HG03378 (cell line): ENCODE measurements at regions not wholly inside any gene's neighbourhood (a gene's known extent, or its start where the extent isn't known, plus 50 kb on each side); places are given as distances from the start of the nearest gene placed in this dataset.

ENCODE experiments used
- ATAC-seq: cut with Tn5 transposase; IDR thresholded peaks from one replicate; pipeline ENCODE4 v1.9.1; 2021; ENCODE audit warnings: mild to moderate bottlenecking, moderate library complexity; ENCODE audit not compliant: unreplicated experiment

DNA sequence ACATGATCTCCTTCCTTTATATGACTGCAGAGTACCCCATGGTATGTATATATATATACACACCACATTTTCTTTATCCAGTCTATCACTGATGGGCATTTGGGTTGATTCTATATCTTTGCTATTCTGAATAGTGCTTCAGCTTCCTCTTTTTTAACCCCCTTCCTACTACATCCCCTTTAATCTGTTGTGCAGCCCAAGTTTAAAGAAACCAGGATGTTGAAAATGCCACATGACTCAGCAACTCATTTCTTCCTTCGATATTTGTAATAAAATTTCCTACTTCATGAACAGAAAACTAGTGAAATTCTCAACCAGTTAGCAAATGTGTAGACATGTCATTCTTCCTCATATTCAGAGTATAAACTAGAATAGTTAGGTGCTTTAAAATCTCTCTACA, 1245.7 kb upstream of the SORCS1 start:
- no peak for ATAC-seq

DNA sequence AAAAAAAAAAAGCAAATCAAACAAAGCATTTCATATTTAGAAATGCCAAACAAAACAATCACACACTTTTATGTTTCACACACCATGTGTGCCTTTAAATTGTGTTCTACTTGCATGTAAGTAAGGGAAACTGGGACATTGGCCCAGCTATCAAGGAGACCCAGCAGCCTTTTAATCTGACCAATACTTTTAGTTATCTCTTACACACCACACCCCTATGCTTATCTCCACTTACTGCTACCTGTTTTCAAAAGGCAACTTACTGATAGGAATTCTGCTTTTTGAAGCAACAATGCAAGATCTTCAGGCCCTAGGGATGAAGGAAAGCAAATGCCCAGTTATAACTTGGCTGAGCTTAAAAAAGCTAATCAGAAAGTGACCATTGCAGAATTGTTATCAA, 1244.8 kb upstream of the SORCS1 start:
- no peak for ATAC-seq

DNA sequence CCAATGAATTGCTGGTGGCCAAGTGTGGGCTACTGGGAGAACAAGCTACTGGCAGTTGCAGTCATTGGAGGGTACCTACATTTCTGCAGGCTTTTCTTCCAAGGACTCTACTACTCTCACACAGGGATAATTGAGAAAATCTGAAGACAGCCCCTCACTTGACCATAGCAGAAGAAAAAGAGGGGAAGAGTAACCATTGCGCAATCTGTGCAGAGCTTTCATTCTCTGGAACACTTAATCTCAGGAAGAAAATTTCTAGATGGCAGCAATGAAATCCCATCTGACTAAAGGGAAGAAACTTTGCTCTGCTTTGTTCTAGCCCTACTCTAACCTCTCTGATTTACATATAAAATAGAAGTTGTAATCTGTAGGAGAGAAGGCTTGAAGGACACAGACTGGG, 1239.6 kb upstream of the SORCS1 start:
- no peak for ATAC-seq

DNA sequence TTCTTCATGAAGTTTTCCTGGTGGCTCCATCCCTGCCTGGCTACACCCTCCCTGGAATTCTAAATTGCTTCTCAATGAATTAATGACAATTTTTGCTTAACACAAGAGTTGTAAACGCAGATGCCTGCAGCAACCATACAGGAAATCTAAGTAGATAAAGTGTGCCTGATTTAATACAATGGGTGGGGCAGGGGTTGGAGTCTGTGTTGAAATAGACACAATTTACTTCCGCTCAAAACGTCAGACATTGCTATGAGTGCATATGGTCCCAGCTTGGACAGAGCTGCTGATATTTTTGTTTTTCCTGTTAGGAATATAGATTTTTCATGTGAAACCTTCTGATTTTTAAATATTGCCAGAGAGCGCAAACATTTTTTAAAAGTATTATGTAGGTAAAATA, 1235.0 kb upstream of the SORCS1 start:
- ATAC-seq, result no peak

DNA sequence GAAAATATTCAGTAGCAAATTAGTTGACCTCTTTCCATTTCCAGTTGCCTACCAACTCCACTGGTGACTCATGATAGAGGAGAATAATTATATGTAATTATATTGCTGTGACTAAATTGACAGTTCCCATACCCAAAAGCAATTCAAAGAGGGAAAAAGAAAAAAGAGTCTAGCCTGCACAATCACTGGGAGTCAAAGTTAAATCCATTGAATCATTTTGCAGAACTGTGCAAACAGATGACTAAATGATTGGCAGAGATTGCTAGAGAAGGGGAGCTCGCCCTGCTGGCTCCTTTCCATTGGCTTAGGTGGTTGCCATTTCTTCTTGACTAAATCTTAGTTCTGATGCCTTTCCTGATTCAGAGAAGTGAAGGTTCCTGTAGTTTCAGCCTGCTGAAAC, 1228.6 kb upstream of the SORCS1 start:
- no peak for ATAC-seq

DNA sequence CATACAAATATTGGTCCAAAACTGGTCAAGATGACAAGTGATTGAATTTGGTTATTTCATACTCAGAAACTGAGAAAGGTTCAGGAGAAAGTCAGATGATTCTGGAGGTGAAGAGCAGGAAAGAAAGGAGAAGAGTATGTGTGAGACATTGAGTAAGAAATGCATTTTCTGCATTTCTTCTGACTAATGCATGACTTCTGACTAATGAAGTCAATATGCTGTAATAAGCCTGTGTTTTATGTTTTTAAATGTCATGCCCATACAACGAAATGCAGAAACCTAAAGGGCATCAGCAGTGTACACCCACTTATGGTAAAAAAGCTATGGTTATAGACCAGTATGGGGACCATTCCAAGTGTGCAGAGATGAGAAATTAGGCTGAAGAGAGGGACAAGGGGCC, 1227.8 kb upstream of the SORCS1 start:
- ATAC-seq, result no peak

DNA sequence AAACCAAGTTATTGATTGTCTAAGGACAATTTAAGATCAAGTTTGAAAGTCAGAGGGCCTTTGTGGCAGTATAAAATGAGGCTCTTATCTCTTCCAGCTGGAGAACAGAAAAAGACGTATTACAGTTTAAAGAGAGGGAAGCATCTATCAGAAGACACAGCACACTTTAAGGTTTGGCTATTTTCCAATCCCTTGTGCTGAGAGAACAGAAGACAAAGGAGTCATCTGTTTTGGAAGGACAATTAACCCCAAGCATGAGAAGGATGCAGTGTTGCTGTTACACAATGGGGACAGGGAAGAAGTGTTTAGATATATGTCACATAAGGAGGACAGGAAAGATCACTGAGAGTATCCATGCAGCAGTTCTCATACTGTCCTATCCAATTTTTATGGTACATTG, 1224.2 kb upstream of the SORCS1 start:
- ATAC-seq, result no peak

DNA sequence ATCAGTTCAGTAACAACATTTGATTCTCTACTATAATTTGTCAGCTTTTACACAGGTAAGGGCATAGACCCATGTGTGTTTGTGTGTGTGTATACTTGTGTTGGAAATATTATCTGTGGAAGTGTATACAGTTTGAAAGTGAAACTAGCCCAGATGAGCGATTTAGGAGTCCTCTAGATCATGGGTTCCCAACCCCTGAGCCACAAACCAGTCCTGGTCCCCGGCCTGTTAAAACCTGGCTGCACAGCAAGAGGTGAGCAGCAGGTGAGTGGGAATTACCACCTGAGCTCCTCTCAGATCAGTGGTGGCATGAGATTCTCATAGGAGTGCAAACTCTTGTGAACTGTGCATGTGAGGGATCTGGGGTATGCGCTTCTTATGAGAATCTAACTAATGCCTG, 1221.5 kb upstream of the SORCS1 start:
- no peak for ATAC-seq

DNA sequence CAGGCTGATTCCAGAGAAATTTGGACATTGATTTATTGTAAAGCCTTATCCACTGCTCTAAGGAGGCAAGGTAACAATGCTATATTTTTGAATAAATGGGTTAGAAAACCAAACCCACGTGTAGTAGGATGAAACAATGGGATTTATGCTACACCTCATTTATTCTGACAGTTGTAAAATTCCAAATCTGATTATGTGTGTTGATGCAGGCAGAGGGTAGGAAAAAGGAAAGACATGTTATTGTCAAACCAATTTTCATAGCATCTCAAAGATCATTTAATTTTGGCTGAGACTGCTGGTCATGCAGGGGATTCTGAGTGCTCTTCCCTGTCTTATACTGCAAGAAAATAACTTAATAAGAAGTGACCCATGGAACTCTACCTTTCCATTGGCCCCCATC, 1219.9 kb upstream of the SORCS1 start:
- no peak for ATAC-seq

DNA sequence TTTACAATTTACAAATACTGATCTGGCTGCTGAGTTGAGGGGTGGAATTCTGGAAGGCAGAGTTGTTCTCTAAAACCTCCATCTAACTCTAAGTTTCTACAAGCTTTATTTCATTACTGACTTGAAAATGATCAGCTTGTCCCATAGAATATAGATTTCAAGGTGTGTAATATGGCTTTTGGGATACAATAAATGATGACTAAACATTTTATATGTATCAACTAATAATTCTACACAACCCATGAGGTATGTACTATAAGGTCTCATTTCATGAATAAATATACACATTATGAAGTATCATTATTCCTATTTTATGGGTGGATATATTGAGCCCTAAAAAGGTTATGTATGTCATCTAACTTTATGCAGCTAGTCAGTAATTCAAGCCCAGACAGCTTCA, 1214.3 kb upstream of the SORCS1 start:
- ATAC-seq, result no peak

DNA sequence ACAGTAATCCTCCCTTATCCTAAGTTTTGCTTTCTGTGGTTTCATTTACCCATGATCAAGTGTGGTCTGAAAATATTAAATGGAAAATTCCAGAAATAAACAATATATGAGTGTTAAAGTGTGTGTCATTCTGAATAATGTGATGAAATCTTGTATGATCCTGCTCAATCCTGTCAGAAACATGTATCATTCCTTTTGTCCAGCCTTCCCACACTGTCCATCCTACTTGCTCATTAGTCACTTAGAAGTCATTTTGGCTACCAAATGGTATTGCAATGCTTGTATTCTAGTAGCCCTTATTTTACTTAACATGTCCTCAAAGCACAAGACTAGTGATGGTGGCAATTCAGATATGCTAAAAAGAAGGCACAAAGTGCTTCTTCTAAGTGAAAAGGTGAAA, 1211.2 kb upstream of the SORCS1 start:
- no peak for ATAC-seq

DNA sequence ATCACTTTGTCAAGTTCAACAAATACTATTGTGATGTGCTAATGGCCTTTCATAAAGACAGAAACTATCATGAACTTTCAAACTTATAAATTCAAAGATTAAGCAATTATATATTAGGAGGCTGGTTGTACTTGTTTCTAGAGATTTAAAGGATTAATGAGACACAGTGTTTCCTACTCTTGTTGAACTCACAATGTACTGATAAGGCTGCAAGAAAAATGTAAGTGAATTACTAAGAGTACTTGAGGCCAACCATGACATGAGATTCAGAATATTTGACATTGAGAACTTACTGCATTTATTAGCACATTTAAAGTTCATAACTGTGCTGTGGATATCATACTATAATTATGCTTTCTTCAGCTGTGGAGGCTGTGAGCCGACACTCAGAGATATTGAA, 1210.5 kb upstream of the SORCS1 start:
- no peak for ATAC-seq

DNA sequence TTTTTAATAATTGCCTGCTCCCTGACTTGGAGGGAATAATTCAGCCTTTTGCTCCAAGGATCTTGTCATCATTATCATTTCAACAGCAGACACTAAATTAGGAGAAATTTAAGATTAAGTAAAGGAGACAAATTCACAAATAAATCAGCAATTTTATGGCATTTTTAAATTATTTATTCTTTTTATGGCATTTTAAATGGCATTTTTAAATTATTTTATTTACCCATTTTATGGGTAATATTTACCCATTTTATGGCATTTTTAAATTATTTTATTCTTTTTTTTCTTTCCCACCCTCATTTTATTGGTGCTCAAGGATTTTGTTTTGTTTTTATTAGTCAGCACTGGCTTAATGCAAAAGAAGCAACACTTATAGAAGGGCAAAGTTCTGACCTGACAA, 1201.0 kb upstream of the SORCS1 start:
- no peak for ATAC-seq

DNA sequence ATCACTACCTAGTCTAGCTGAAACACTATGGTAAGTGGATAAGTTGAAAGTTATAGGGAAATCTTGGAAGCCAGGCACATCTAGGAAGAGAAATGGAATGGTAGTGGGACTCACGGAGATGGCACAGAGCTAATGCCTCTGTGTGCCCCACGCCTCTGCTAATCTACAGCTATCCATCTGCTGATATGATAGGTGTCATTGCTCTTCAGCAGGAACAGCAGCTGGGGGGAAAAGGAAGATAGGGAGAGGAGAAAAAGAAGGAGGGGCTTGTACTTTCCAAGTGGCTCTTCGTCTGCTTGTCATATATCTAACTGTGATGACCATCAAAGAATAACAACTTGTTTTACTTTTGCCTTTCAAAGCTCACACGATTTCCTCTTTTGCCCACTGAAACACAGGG, 1199.1 kb upstream of the SORCS1 start:
- ATAC-seq, result no peak

DNA sequence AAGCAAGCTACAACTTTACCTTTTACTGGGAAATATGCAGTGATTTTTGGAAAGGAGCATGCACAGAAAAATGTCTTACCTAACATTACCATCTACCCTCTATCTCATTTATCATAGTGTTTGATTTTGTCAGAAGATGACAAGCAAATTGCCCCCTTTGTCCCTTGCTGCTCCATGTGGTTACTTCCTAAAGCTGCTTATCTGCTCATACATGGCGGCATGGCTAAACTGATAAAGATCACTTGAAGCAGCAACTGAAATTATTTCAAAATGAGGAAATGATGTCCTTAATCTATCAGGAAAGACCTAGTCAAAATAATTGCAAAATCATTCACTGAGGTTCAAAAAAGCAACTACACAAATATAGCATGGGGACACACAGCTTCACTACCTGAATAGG, 1198.5 kb upstream of the SORCS1 start:
- ATAC-seq, result no peak

DNA sequence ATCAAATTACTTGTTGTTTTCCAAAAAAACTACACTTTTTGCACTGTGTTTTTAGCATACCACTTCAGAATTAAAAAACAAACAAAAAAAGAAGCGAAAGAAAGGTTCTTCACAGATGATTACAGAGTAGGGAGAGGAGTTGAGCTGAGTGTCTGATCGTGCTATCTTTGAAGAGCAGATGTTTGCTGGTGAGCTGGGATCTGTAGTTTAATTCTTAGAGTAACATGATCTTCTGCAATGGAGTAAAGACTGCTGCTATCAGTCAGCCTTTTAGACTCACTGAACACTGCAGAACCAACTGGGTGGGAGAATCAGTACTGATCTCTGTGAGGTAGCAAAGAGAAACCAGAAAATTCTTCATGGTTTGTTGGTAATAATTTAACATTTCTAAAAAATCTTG, 1197.8 kb upstream of the SORCS1 start:
- no peak for ATAC-seq

DNA sequence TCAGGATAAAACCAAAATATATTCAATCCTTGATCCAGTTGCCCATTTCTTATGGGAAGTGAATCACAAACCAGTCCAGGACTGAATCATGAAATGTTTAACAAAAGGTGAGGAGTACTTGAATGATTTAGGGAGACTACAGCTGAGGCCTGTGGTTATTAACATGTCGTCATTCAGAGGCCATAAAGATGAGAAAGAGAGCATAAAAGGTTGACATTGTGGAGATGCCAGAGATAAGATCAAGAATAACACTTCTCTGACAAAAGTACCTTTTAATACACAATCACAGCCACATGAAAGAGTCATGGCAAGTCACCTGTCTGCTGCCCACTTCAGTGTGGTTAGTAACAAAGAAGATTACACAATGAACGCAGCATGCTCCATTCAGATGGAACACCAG, 1195.7 kb upstream of the SORCS1 start:
- ATAC-seq, result no peak

DNA sequence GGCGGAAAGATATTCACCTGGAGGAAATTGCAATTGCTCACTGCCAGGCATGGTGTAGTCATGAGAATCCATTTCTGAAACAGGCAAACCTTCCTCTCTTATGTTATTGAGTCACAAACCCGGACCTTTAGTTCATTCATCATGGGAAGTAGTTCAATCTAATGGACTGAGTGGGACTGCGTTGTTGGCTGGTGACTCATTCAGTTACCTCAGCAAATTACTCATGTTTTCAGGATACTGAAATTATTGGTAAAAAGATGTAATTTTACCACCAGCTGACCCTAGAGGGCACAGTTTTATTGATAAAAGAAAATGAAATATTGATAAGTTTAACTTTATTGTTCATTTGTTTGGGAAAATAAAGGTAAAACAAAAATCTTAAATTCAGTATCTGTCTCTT, 1194.4 kb upstream of the SORCS1 start:
- peak; percentile 87 for ATAC-seq

DNA sequence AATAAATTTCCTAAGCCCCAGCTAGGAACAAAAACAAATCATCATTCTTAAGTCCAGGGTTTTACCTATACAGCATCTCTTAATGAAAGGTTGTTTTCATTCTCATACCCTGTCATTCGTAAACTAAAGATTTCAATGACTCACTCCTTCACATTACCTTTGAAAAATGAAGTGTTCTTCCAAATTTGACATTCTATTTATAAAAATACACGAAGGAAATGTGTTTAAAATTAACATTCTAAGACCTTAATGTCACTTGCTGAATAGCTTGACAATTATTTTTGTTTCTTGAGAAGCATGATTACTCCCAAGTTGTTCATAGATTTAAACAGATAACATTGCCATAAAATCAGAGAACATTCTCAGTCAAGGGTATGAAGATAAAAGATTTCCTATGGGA, 1188.3 kb upstream of the SORCS1 start:
- no peak for ATAC-seq

DNA sequence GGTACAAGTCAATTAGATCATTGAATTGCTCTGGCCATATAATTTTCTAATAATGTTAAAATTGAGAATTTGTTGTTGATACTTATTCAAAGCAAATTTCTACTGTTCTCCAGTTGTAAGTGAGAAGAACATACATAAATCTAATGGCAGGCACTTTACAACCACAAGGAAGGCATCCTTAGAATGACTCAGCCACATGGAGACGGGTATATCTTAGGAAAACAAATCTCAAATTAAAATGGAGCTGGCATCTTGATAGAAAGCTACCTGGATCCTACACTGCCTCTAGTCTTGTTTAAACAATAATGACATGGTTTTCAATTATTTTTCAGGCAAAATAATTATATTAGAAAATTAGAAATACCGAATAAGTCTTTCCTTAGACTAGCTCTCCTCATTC, 1183.7 kb upstream of the SORCS1 start:
- no peak for ATAC-seq

DNA sequence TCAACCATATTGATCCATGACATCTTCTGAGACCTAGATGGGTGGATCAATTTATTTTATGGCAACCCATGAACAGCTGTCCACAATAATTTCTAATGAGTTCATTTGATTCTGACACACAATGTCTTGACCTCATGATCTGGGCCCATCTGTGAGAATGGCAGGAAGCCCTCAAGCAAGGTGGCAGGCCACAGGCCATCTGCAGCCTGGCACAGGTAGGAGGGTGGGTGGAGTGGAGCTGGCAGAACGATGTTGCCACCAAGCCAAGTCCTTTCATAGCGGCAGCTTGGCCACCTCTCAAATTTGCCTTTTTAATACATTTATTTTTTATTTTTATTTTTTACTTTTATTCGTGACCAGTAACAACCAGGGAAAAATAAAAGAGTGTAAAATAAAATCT, 1181.6 kb upstream of the SORCS1 start:
- ATAC-seq, result no peak

DNA sequence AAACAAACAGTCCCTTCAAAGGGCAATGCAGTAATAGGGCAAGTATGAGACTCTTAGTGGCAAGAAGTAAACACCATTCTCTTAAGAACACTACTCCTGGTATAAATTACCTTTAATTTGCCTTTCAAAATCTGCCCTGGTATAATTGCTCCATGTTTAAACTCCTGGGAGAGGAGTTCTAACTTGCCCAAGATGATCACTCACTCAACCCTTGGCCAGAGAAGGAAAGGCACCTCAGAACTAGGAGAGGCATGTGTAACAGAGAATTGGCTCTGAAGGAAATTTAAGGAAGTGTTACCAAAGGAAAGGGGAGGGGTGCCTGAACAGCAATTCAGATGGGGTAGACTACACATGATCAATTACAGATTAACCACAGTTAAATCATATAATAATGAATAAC, 1173.6 kb upstream of the SORCS1 start:
- ATAC-seq, result no peak

DNA sequence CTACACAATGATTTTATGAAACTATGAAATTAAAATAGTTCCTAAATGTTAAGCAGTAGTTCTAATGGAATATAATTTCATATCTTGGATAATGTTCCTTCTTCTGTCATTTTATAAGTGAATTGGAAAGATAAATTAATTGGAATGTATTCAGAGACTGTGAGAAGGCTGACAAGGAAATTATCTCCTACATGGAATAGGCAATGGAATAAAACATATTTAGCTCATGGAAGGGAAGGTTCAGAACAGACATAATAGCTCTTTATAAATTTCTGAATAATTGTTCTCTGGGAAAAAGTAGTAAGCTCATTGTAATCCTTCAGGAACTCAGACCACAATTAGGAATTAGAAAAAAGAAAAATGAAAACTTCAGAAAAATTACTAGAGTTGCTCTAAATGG, 1172.3 kb upstream of the SORCS1 start:
- ATAC-seq, result no peak

DNA sequence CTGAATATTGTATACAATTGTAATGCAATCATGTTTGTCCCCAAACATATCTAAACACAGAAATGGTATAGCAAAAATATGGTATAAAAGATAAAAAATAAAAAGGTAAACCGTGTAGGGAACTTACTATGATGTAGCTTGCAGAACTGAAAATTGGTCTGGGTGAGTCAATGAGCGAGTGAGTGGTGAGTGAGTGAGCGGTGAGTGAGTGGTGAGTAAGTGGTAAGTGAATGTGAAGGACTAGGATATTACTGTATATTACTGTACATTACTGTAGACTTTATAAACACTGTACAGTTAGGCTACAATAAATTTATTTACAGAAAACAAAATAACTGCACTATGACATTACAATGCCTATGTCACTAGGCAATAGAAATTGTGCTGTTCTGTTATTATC, 1163.2 kb upstream of the SORCS1 start:
- ATAC-seq, result no peak
